Natural killer cell (primary cell): ENCODE measurements at regions not wholly inside any gene's neighbourhood (a gene's known extent, or its start where the extent isn't known, plus 50 kb on each side); places are given as distances from the start of the nearest gene placed in this dataset.

Source experiments
- ATAC-seq, 3 donors: fragments of 150-1000 bp in 2 of 3; fragments of 200-7000 bp in 1 of 3; cut with Tn5 transposase; 1 replicate in 1 of 3; 2 replicates in 2 of 3; pipeline ENCODE4 v1.10.0; 2021; ENCODE audit warnings: mild to moderate bottlenecking in 2 of 3, moderate library complexity in 2 of 3
- DNase-seq, 2 donors: peaks; one replicate each; pipeline versions ENCODE4 v3.0.0 to v3.0.0-alpha.2; 2013 to 2021; ENCODE audit warnings: mixed read lengths in 1 of 2
- H3K27ac ChIP-seq: one replicate; pipeline ENCODE4 v1.5.1; 2013; ENCODE audit warnings: mild to moderate bottlenecking, low read length
- H3K27me3 ChIP-seq: one replicate; pipeline ENCODE4 v1.6.1; 2013; ENCODE audit warnings: low read length; ENCODE audit not compliant: control insufficient read depth, insufficient read depth
- H3K36me3 ChIP-seq: one replicate; pipeline ENCODE4 v1.6.1; 2013; ENCODE audit warnings: low read length; ENCODE audit not compliant: control insufficient read depth, insufficient read depth
- H3K4me1 ChIP-seq: one replicate; pipeline ENCODE4 v1.6.1; 2013; ENCODE audit warnings: low read length; ENCODE audit not compliant: control insufficient read depth, insufficient read depth
- H3K4me3 ChIP-seq: one replicate; pipeline ENCODE4 v1.5.1; 2013; ENCODE audit warnings: low read length
- H3K9me3 ChIP-seq: one replicate; pipeline ENCODE4 v1.6.1; 2013; ENCODE audit warnings: low read length; ENCODE audit not compliant: control insufficient read depth, insufficient read depth
- H3K27ac Mint-ChIP-seq, 2 donors: one replicate each; pipeline ENCODE4 v1.8.0; 2022; ENCODE audit warnings: mild to moderate bottlenecking in 2 of 2, mixed read lengths in 2 of 2, moderate library complexity in 1 of 2
- H3K27me3 Mint-ChIP-seq, 2 donors: one replicate each; pipeline ENCODE4 v1.8.0; 2022; ENCODE audit warnings: low read depth in 2 of 2, mixed read lengths in 2 of 2
- H3K36me3 Mint-ChIP-seq: one replicate; pipeline ENCODE4 v1.8.0; 2022; ENCODE audit warnings: mixed read lengths
- H3K4me1 Mint-ChIP-seq, 2 donors: one replicate each; pipeline ENCODE4 v1.8.0; 2022; ENCODE audit warnings: mixed read lengths in 2 of 2
- H3K4me3 Mint-ChIP-seq: one replicate; pipeline ENCODE4 v1.8.0; 2022; ENCODE audit warnings: mild to moderate bottlenecking, moderate library complexity, mixed read lengths
- H3K9me3 Mint-ChIP-seq, 2 donors: one replicate each; pipeline ENCODE4 v1.8.0; 2022; ENCODE audit warnings: mixed read lengths in 2 of 2
- WGBS: methylation state at CpG from one replicate; pipeline ENCODE4 v1.1.7; 2013; ENCODE audit warnings: missing lambda C conversion rate; ENCODE audit not compliant: insufficient coverage; 5-methylcytosine and 5-hydroxymethylcytosine counted together
- intact Hi-C: fragments of 100-400 bp; cut with micrococcal nuclease; formaldehyde crosslinking; loops from one replicate; pipeline ENCODE4 v1.14.2; 2022
- TF ChIP-seq, protein P1 (sequence below): fragments of 200-600 bp; IDR thresholded peaks from one replicate; pipeline ENCODE4 v1.8.0; 2022; ENCODE audit warnings: antibody characterized with exemption

DNA sequence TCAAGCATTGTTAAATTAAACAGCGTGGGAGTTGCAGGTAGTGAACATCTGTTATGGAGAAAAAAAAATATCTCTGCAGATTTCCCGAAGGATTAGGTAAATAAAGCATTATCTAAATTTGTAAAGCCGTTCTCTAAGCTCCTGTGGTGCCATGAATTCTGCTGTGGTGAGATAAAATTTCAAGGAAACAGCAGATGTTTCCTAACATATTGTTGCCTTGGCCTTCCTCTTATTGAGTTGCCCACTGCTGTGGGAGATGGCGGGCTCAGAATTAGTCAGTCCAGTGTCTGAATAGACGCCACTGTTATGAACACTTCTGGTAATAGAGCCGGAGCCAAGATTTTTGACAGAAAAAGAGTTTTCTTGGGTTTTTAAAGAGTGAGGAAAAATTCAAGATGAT is 82.6 kb upstream of the ELMO1 start:
- no peaks in the 10 kb centered on the region for H3K9me3 ChIP-seq
- no peak for ATAC-seq
- no peaks in the 10 kb centered on the region for H3K36me3 ChIP-seq
- no peak overlapping the region for H3K4me3 Mint-ChIP-seq
- H3K27ac ChIP-seq, result no peak overlapping the region
- WGBS, result 42% methylated on average over 6 of the region's 6 CpGs
- no peaks in the 10 kb centered on the region for H3K27me3 ChIP-seq
- H3K9me3 Mint-ChIP-seq, result no peaks in the 10 kb centered on the region
- H3K4me1 ChIP-seq, result no peaks in the 10 kb centered on the region
- peaks cover 0 to 10% of the 10 kb centered on the region in 2 donors for H3K27me3 Mint-ChIP-seq
- no peak for DNase-seq
- intact Hi-C loops, result no loop called here
- H3K4me3 ChIP-seq, result no peak overlapping the region
- H3K27ac Mint-ChIP-seq, result no peak overlapping the region
- H3K4me1 Mint-ChIP-seq, result no peaks in the 10 kb centered on the region
- TF ChIP-seq, protein P1, sequence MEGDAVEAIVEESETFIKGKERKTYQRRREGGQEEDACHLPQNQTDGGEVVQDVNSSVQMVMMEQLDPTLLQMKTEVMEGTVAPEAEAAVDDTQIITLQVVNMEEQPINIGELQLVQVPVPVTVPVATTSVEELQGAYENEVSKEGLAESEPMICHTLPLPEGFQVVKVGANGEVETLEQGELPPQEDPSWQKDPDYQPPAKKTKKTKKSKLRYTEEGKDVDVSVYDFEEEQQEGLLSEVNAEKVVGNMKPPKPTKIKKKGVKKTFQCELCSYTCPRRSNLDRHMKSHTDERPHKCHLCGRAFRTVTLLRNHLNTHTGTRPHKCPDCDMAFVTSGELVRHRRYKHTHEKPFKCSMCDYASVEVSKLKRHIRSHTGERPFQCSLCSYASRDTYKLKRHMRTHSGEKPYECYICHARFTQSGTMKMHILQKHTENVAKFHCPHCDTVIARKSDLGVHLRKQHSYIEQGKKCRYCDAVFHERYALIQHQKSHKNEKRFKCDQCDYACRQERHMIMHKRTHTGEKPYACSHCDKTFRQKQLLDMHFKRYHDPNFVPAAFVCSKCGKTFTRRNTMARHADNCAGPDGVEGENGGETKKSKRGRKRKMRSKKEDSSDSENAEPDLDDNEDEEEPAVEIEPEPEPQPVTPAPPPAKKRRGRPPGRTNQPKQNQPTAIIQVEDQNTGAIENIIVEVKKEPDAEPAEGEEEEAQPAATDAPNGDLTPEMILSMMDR, result no peak
- H3K36me3 Mint-ChIP-seq, result no peaks in the 10 kb centered on the region

DNA sequence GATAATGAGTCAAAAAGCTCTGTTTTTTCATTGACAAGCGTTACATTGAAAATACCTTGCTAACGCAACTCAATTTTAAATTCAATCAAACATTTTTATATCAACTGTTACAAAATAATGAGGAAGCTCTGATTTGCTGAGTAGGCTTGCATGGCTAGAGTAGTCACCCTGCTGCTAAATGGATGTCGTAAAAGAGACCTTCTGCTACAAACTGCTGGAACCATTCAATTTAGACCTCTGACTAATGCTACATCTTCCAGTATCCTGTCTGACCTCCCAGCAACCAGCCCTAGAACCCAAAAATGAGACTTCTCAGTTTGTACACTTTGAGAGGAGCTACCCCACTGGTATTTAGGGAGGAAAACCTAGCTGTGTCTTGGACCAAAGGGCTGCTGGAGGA is 84.0 kb upstream of the ELMO1 start:
- H3K9me3 Mint-ChIP-seq, result no peaks in the 10 kb centered on the region
- Histone ChIP-seq H3K36me3 (no peaks in the 10 kb centered on the region), H3K9me3 (no peaks in the 10 kb centered on the region), H3K27me3 (no peaks in the 10 kb centered on the region), H3K4me3 (no peak overlapping the region), H3K4me1 (no peaks in the 10 kb centered on the region), H3K27ac (no peak overlapping the region)
- H3K4me1 Mint-ChIP-seq, result no peaks in the 10 kb centered on the region
- intact Hi-C loops, result no loop called here
- TF ChIP-seq, protein P1, result no peak
- no peak for ATAC-seq
- no peak overlapping the region for H3K27ac Mint-ChIP-seq
- 94% methylated on average over 1 of the region's 3 CpGs for WGBS
- no peak overlapping the region for H3K4me3 Mint-ChIP-seq
- no peak for DNase-seq
- H3K27me3 Mint-ChIP-seq, result peaks cover 0 to 10% of the 10 kb centered on the region in 2 donors
- no peaks in the 10 kb centered on the region for H3K36me3 Mint-ChIP-seq

DNA sequence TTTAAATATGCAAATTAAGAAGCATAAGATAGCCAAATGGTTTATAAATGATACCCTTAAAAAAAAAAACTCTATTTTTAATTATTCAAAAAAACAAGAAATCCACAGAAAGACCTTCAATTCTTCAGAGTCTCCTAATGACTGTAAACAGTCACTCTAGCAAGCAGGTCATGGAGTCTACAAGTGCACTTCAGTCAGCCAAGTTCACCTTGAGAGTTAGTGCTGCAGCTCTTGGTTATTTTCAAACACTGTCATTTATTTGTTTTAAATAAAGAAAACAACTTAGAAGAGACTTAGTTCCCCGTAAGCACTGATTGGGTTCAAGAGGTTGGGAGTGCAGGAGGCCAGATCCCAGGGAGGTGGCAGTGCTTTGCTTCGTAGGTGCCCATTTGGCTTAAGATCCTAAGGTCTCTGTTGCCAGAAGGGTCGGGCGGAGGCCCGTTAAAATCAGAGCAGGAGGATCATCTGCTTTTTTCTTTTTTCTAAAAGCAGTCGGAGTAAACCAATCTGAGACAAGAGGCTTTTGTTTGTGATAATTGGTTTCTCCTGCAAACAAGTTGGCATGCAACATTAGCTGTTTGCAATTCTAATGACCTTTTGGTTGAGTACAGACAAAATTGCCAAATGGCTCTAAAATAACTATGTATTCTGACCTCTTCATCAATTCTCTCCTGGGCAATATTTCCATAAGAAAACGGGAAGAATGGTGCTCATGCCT is 86.4 kb upstream of the ELMO1 start:
- Histone ChIP-seq H3K36me3 (no peaks in the 10 kb centered on the region), H3K4me1 (no peaks in the 10 kb centered on the region), H3K27ac (no peak overlapping the region), H3K4me3 (no peak overlapping the region), H3K9me3 (no peaks in the 10 kb centered on the region), H3K27me3 (no peaks in the 10 kb centered on the region)
- no peaks in the 10 kb centered on the region for H3K36me3 Mint-ChIP-seq
- ATAC-seq (no peak), DNase-seq (no peak)
- H3K27ac Mint-ChIP-seq, result no peak overlapping the region
- H3K4me1 Mint-ChIP-seq, result no peaks in the 10 kb centered on the region
- intact Hi-C loops, result no loop called here
- 92% methylated on average over 7 of the region's 7 CpGs for WGBS
- no peaks in the 10 kb centered on the region for H3K9me3 Mint-ChIP-seq
- H3K4me3 Mint-ChIP-seq, result no peak overlapping the region
- peaks cover 0 to 10% of the 10 kb centered on the region in 2 donors for H3K27me3 Mint-ChIP-seq
- TF ChIP-seq, protein P1, result no peak

DNA sequence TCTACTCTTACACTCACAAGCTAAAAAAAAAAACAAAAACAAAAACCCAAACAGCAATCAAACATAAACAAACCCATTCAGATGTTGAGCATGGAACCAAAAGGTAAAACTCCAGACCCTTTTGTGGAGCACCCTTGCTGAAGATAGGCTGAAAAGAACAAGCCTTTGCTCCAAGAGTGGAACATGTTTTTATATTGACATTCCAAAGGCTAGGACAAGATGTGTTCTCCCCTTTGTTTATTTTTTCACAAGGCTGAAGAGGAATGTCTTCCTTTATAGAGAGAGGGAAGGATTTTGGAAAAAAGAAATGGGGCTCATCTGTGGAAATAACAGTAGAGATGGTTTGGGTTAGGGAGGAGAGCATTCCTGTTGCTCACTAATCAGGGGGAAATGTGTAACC is 87.2 kb upstream of the ELMO1 start:
- ATAC-seq (no peak), DNase-seq (no peak)
- H3K4me1 ChIP-seq, result no peaks in the 10 kb centered on the region
- H3K9me3 ChIP-seq, result no peaks in the 10 kb centered on the region
- Mint-ChIP-seq H3K9me3 (no peaks in the 10 kb centered on the region), H3K27me3 (peaks cover 0 to 10% of the 10 kb centered on the region in 2 donors), H3K36me3 (no peaks in the 10 kb centered on the region), H3K4me3 (no peak overlapping the region), H3K4me1 (no peaks in the 10 kb centered on the region), H3K27ac (no peak overlapping the region)
- H3K27me3 ChIP-seq, result no peaks in the 10 kb centered on the region
- intact Hi-C loops, result no loop called here
- TF ChIP-seq, protein P1, result no peak
- H3K36me3 ChIP-seq, result no peaks in the 10 kb centered on the region
- no peak overlapping the region for H3K27ac ChIP-seq
- H3K4me3 ChIP-seq, result no peak overlapping the region
